ENCODE measurements at regions not wholly inside any gene's neighbourhood (a gene's known extent, or its start where the extent isn't known, plus 50 kb on each side); places are given as distances from the start of the nearest gene placed in this dataset.

GRCh38 chr21:39083377-39084008 lies 99.8 kb downstream of the PSMG1 start:
- H3K27me3 ChIP-seq = no peaks in the 10 kb centered on the region
- DNase-seq = no peak
- no peak overlapping the region for H3K4me3 ChIP-seq (ENCODE audit: low read depth, low read length)
- no peak for TF ChIP-seq CTCF (IDR thresholded peaks at IDR 0.05; ENCODE audit: low read depth, low read length)
- H3K4me1 ChIP-seq = no peaks in the 10 kb centered on the region
- H3K36me3 ChIP-seq = no peaks in the 10 kb centered on the region
- no peaks in the 10 kb centered on the region for H3K9me3 ChIP-seq

GRCh38 chr21:39082656-39083376 lies 100.4 kb downstream of the PSMG1 start:
- Histone ChIP-seq H3K27me3 (no peaks in the 10 kb centered on the region), H3K9me3 (no peaks in the 10 kb centered on the region), H3K4me3 (ENCODE audit: low read depth, low read length) (no peak overlapping the region), H3K36me3 (no peaks in the 10 kb centered on the region), H3K4me1 (no peaks in the 10 kb centered on the region)
- DNase-seq = no peak
- TF ChIP-seq CTCF (IDR thresholded peaks at IDR 0.05; ENCODE audit: low read depth, low read length) = no peak

- no peaks in the 10 kb centered on the region for H3K4me1 ChIP-seq
These were observed 102.9 kb downstream of the PSMG1 start for GRCh38 chr21:39080366-39080765.

GRCh38 chr21:39079617-39080016 lies 103.6 kb downstream of the PSMG1 start:
- H3K9me3 ChIP-seq = no peaks in the 10 kb centered on the region
- H3K27me3 ChIP-seq = no peaks in the 10 kb centered on the region
- no peak overlapping the region for H3K4me3 ChIP-seq (ENCODE audit: low read depth, low read length)
- no peak for DNase-seq
- H3K36me3 ChIP-seq = no peaks in the 10 kb centered on the region
- H3K4me1 ChIP-seq = no peaks in the 10 kb centered on the region
- TF ChIP-seq CTCF (IDR thresholded peaks at IDR 0.05; ENCODE audit: low read depth, low read length) = no peak

More at GRCh38 chr21:39080366-39080765, 102.9 kb downstream of the PSMG1 start:
- no peaks in the 10 kb centered on the region for H3K9me3 ChIP-seq
- no peaks in the 10 kb centered on the region for H3K27me3 ChIP-seq
- no peak for DNase-seq
- no peaks in the 10 kb centered on the region for H3K36me3 ChIP-seq
- H3K4me3 ChIP-seq (ENCODE audit: low read depth, low read length) = no peak overlapping the region
- no peak for TF ChIP-seq CTCF (IDR thresholded peaks at IDR 0.05; ENCODE audit: low read depth, low read length)

- H3K4me3 ChIP-seq (ENCODE audit: low read depth, low read length) = no peak overlapping the region
- no peak for TF ChIP-seq CTCF (IDR thresholded peaks at IDR 0.05; ENCODE audit: low read depth, low read length)
- no peaks in the 10 kb centered on the region for H3K36me3 ChIP-seq
- peaks cover 9% of the 10 kb centered on the region for H3K4me1 ChIP-seq
- H3K9me3 ChIP-seq = no peaks in the 10 kb centered on the region
- DNase-seq = no peak
- H3K27me3 ChIP-seq = no peaks in the 10 kb centered on the region
These were observed 104.8 kb downstream of the PSMG1 start for GRCh38 chr21:39078322-39079065.

All from BE2C (cell line).